ENCODE measurements at regions not wholly inside any gene's neighbourhood (a gene's known extent, or its start where the extent isn't known, plus 50 kb on each side); places are given as distances from the start of the nearest gene placed in this dataset.
"Not testable (repeated sequence)": the region's sequence is repeated elsewhere in the genome, so short reads cannot be mapped to it uniquely, and the experiment has no call there.

DNA sequence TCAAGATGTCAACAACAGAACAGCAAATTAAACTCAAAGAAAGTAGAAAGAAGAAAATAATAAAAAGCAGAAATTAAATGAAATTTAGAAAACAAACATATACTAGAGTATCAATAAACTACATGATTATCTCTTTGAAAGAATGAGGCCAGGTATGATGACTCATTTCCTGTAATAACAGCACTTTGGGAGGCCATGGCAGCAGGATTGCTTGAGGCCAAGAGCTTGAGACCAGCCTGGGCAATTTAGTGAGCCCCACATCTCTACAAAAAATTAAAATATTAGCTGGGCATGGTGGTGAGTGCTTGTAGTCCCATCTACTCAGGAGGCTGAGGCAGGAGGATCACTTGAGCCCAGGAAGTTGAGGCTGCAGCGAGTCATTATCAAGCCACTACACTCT is 232.5 kb downstream of the RAB11FIP4 start:
- no peak for DNase-seq (ENCODE audit: low read depth)

DNA sequence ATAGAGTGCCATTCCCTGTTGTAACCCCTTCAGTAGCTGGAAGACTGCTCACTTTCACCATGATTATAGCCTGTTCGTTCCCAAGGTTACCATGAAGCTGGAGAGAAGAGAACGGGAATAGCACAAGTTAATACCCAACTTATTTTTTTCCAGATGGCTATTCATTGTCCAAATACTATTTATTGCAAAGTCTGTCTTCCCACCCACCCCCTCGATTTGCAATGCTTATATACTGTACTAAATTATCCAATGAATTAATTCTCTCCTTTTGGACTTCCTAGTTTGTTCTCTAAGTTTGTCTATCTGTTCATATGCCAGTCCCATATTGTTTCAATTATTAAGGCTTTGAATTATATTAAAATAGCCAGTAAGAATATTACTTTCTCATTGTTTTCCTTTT is 231.0 kb downstream of the RAB11FIP4 start:
- DNase-seq (ENCODE audit: low read depth): no peak

DNA sequence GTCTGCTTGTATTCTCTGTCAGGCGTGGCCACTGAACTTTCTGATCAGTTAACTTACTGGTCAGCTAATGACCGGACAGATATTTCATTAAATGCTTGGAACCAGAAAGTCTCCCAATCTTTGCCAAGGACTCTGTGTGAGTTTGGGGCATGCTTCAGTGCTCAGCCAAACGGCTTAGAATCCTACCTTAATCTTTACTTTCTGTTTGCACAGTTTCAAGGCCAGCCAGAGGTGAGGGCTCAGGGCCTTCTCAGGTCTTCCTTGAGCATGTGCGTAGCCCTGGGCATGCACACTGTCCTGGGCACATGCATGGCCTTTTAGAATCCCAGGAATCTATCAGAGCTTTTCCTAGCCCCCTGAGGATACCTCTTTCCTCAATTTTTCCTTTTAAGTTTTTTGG is 230.1 kb downstream of the RAB11FIP4 start:
- DNase-seq (ENCODE audit: low read depth): no peak

DNA sequence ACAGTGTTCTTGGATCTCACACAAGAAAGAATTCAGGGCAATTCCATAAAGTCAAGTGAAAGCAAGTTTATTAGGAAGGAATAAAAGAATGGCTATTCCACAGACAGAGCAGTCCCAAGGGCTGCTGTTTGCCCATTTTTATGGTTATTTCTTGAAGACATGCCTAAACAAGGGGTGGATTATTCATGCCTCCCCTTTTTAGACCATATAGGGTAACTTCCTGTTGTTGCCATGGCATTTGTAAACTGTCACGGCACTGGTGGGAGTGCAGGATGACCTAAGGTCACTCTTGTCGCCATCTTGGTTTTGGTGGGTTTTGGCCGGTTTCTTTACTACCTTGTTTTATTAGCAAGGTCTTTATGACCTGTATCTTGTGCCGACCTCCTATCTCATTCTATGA is 219.6 kb downstream of the RAB11FIP4 start:
- DNase-seq (ENCODE audit: low read depth): not testable (repeated sequence)

DNA sequence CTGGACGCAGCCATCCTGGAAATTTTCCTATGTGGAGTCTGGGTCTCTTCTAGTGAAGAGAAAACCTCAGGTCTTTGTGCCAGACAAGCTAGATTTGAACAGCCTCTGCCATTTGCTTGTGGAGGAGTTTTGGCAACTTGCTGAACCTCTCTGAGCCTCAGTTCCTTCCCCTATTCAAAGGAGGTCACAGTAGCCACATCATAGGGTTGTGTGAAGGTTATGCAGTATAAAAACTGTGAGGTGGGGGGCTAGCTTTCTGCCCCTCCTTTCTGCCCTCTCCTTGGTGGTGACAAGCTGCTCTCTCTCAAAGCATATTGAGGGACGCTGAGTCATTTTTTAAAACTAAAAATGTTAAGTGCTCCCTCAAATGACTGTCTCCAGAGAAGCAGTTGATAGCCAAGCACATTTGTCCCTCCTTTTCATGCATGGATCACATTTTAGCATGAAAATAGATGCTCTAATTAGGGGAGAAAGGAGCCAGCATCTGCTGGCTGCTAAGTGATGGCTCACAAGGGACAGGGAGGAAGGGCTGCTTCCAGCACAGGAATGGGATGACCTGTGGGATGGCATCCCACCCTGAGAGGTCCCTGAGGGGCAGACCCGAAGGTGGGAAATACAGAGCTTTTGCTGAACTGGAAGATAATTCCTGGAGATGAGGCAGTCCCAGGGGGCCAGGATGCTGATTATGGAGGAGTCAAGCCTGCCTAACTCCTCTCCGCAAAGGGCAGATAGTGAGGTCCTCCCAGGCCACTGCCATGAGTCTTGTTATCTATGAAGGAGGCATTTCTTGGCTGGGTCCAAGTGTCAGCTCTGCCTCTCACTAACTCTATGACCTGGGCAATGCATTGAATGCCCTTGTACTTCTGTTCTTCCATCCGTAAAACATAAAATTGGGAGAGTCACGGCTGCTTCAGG is 218.8 kb downstream of the RAB11FIP4 start:
- no peak for DNase-seq (ENCODE audit: low read depth)

DNA sequence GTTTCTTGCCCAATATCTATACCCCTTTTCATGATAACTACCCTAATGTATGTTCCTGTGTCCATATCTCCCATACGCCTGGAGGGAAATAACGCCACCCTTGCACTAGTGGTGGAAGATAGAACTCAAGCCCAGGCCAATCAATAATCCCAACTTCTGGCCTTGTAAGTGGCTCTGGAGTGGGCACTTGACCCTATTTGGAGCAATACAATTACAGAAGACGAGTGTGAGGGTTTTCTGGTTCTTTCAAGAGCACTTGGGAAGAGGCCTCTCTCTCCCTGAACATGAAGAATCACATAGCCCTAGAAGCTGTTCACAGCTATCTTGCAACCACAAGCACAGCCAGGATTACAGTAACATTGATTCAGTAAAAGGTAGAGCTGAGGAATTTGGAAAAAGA is 217.9 kb downstream of the RAB11FIP4 start:
- DNase-seq (ENCODE audit: low read depth): no peak

DNA sequence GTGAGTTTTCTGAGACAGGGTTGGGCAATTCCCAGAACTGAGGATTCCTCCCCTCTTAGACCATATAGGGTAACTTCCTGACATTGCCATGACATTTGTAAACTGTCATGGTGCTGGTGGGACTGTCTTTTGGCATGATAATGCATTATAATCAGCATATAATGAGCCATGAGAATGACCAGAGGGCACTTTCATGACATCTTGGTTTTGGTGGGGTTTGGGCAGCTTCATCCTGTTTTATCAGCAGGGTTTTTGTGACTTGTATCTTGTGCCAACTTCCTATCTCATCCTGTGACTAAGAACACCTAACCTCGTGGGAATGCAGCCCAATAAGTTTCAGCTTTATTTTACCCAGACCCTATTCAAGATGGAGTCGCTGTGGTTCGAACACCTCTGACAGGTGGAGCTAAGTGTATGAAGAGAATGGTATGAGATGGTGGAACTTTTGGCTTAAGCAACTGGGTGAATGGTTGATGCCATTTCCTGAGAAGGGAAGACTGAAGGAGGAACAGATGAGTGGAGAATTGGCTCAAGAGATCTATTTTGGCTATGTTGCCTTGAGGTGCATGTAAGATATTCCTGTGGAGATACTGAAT is 217.3 kb downstream of the RAB11FIP4 start:
- DNase-seq (ENCODE audit: low read depth): no peak

DNA sequence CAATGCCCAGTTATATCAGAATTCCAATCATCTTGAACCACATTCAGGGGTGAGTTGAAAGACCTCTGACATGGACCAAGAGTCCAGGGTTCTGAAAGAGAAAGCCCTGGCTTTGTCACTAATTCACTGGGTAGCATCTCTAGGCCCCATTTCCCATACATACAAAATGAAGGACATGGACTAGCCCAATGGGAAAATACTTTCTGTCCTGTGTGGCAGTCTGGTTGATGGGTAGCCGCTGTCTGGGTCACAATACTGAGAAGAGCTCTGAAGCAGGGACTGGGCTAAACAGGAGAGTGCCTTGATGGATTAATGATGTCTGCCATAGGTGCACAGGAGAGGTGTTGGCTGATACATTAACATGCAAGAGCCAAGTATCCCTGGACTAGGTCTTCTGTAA is 214.3 kb downstream of the RAB11FIP4 start:
- DNase-seq (ENCODE audit: low read depth): no peak

DNA sequence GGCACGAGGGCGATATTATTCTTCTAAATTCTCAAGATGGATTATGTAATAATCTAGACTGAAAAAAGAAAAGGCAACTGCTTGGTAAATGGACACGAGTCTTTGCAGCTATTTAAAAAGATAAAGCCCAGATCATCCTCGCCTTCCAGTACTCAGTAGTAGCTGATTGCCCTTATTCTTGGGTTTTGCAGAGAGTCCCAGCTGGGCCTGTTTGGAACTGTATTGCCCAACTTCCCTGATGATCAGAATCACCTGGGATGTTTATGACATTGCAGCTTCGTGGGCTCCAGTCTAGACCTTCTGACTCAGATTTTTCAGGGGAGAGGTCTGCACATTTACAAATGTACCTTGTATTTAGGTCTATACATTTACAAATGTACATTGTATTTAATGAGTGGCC is 213.5 kb downstream of the RAB11FIP4 start:
- DNase-seq (ENCODE audit: low read depth): no peak

DNA sequence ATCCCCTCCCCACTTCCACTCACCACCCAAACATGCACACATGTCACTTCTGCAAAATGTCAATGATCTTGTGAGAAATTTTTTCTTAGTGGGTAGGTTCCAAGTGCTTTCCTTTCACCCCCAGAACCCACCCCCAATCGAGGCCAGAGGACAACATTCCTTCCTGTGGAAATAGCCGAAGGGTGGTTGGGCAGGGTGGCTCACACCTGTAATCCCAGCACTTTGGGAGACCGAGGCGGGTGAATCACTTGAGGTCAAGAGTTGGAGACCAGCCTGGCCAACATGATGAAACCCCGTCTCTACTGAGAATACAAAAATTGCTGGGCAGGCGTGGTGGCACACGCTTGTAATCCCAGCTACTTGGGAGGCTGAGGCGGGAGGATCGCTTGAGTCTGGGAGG is 208.7 kb downstream of the RAB11FIP4 start:
- DNase-seq (ENCODE audit: low read depth): not testable (repeated sequence)

DNA sequence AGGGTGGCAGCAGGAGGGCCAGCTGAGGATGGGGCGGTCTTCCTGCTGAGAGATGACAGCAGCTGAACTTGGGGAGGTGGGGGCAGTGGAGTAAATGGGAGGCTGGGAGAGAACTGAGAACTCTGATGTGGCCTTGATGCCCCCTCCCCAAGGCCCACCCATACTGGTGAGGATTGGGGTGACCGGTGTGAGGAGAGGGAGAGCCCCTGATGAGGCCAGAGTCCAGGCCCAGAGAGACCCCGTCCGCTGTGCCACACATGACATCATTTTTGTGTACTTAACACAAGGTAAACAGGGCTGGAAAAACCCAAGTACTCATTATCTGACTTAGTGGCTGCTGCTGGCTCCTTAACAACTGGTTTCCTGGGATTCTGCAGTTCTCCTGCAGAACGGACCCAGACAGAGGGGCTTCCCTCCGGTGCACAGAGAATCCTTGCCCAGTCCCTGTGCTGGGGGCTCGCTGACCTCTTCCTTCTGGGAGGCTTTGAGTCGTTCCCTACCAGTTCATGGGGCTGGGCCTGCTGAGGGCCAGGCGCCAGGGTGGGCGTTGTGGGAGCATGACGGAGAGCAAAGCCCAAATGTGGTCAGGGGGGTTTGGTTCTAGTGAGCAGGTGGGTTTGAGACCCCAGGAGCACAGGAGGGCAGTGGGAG is 207.6 kb downstream of the RAB11FIP4 start:
- no peak for DNase-seq (ENCODE audit: low read depth)

DNA sequence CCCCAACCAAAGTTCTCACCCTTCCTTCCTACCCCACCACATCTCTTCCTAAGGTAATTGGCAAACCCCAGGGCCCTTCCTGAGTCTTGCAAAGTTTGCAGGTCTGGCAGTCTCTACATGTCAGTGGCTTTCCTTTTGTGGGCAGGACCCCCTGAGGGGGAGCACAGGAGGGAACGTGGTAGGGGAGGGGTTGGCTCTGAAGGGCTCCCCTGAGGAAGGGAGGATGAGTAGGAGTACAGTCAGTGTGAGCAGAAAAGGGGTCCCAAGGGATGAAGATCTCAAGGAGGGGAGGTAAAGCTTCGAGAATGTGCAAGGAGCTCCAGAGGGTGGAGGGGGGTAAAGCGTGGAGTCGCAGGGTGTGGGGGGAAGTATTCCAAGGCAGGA is 206.9 kb downstream of the RAB11FIP4 start:
- no peak for DNase-seq (ENCODE audit: low read depth)

DNA sequence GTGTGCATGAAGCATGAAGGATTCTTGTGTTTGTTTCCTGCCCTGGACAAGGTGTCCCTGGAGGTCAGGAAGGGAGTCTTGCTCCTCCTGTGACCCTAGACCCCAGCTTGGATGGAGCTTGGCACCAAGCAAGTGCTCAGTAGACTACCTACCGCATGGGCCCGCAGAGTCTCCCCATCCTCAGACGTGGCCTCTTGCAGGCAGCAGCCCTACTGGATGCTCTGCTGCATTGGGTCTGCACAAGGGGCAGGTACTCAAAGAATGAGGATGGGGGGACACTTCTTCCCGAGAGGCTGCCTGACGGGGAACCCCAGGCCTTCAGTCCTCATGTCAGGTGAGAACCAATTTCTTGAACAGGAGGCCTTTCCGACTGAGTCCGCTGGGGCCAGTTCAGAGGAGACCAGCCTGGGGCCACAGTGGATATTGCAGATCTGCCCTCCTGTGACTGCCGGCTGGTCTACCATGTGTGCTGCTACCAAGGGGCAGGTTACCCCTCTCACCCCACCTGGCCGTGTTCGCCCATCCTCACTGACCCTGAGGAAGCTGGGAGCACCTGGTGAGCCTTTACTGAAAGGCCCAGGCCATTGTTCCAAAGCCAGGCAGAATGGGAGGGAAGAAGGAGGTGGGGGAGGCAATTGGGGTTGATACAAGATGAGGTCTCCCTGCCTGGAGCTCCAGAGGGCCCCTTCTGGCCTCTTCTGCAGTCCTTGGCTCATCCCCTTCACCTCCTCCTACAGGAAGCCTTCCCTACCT is 206.3 kb downstream of the RAB11FIP4 start:
- DNase-seq (ENCODE audit: low read depth): no peak

DNA sequence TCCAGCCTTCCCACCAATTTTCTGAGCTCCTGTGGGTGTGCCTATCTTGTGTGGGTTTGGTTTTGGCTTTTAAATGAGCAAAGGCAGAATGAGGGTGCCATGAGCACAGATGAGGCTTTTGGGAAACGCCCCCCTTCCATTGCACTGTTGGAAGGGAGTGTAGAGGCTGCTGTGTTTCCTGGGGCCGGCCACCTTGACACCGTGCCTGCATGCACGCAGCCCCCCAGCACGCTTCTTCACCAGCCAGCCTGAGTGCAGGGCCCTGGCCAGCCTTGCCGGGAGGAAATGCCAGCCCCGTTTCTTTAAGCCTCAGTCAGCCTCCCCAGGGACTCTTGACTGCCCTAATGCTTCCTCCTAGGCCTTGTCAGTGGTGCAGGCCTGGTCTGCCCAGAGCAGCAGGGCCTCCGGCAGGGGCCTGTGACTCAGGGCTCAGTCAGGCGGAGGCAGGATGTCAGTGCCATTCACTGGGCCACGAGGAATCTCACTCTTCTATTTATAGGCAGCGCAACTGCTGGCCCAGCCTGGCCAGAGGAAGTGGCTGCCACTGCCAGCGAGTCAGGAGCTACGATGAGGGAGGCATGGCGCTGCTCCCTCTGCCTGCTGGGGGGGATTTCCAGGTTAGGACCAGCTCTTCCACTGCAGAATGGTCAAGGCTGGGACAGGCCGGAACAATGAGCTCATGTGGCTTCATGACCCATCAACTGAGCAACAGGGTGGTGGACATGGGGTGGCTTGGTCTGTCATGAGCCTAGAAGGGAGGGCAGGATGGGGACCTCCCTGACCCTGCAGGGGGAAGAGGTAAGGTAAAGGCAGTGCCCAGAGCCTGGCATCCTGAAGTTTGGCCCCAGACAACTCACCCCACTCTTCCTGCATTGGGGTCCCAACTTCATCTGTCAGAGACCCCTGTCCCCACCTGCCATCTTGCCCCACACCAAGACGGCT is 205.2 kb downstream of the RAB11FIP4 start:
- peak; percentile 95 for DNase-seq (ENCODE audit: low read depth)

DNA sequence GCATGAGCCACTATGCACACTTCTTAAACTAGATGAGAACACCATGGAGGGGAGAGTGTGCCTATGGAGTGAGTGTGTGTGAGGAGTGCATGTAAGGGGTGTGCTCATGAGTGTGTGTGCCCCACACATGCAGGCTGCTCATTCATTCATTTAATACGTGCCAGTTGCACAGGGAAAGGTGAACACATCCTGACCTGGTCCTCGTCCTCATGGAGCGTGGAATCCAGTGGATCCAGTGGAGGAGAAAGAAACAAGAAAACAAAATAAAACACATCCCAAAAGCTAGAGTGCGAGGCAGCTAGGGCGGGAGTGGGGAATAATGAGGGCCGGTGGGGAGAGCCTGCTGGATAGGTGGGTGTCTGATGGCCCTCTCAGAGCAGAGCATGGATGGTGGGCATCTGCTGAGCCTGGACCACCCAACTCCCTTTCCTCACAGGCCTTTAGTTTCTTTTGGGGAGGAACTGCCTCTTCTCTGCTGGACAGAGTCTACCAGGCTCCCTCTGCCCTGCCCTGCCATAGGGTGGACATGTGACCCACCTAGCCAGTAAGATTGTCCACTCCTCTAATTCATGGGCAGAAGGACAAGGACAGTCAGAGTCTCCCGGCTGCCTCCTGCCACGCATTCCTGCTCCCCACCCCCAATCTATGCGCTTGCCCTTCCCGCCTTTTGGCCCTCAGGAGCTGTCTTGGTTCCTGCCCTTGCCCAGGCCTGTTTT is 204.3 kb downstream of the RAB11FIP4 start:
- DNase-seq (ENCODE audit: low read depth): no peak

DNA sequence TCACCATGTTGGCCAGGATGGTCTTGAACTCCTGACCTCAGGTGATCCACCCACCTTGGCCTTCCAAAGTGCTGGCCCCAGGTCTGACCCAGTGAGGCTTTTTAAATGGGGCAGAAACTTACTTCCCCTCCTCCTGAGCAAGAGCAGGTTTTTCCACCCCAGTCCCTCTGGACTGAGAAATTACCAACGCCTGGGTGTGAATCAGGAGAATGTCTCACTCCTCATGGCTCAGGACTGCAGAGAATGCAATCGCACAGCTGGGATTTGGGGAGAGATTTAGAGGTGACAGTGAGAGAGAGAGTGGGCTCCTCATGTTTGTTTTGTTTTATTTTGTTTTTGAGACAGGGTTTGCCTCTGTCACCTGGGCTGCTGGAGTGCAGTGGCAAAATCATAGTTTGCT is 203.6 kb downstream of the RAB11FIP4 start:
- peak; percentile 31 for DNase-seq (ENCODE audit: low read depth)

DNA sequence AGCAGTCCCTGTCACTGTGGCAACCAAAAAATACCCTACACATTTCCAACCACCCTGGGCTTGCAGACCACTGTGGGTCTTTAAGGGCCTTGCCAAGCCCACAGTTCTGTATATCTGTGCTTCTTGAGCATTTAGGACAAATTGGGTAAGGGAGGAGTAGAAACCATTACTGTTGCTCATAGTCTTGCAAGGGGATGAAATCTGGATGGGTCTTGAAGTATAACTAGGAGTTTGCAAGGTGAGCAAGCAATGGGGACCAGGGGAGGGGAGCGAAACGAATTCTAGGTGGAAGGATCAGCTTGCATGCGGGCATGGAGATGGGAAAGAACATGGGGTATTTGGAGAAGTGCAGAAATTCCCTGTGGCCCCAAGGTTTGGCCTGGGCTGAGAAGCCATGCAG is 202.9 kb downstream of the RAB11FIP4 start:
- no peak for DNase-seq (ENCODE audit: low read depth)

DNA sequence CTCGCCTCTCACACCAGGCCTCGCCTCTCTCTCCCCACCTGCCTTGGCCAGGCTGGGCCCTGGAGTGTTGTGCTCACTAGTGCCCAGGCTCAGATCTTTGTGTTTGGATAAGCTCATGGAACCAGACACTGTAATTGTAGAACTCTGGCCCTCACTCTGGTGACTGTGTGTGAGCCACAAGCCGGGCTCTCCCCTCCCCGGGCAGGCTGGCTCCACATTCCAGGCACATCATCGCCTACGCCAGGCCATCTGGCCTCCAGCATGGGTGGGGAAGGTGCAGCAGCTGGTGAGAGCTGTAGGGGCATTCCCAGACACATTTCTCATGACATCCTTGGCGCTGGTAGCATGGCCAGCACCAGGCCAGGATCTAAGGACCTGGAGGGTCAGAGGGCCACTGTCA is 202.3 kb downstream of the RAB11FIP4 start:
- DNase-seq (ENCODE audit: low read depth): peak; percentile 69

DNA sequence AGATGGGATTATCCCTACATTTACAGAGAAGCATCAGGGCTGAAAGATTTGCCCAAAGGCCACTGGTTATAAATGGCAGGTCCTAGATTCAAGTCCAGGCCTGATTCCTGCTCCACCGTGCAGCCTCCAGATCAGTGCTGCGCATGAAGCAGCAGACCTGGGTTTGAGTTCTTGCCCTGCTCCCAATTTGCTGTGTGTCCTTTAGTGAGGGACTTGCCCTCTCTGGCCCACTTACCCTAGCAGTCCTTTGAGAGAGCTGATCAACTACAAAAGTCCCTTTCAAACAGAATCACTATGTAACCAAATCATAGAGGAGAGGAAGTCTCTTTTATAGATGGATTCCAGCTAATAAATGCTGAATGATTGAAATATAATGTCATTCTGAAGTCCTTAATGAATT is 200.4 kb downstream of the RAB11FIP4 start:
- no peak for DNase-seq (ENCODE audit: low read depth)

DNA sequence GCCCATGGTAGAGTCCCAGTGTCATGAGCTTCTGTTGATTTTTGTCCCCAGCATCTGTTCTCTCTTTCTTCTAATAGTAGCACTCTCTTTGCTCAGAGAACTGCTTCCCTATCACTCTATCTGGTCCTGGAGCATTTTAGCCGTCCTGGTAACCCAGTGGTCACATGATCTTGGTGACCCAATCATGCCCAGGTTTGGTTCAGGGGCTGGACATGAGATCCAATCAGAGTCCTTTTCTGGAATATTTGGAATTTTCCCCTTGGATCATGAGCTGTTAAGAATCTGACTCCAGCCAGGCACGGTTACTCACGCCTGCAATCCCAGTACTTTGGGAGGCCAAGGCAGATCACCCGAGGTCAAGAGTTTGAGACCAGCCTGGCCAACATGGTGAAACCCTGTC is 197.0 kb downstream of the RAB11FIP4 start:
- no peak for DNase-seq (ENCODE audit: low read depth)

DNA sequence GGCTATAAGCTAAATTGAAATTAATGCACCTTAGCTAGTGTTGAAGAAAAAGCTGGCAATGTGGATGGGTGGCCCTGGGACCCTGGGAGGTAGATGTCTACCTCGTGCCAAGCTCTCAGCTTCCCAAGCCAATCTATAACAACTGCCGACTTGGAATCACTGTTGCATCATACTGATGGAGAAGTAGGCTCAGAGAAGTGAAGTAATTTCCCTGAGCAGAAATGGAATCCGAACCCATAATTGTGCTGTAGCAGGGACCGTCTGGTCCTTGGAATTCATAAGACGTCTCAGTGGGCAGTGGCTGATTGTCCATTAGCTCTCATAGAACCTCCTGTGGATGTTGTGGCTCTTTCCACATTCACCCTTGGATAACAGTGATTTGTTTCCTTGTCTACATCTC is 196.6 kb downstream of the RAB11FIP4 start:
- no peak for DNase-seq (ENCODE audit: low read depth)
